ENCODE measurements at regions not wholly inside any gene's neighbourhood (a gene's known extent, or its start where the extent isn't known, plus 50 kb on each side); places are given as distances from the start of the nearest gene placed in this dataset.

GRCh38 chr15:29631076-29632070 lies 190.9 kb downstream of the TJP1 start:
- Histone ChIP-seq H3K27me3 (ENCODE audit: insufficient read depth, low read length) (no peaks in the 10 kb centered on the region), H3K9me3 (ENCODE audit: insufficient read depth, low read depth, low read length) (no peaks in the 10 kb centered on the region), H3K36me3 (ENCODE audit: insufficient read depth, low read depth, low read length) (no peaks in the 10 kb centered on the region), H3K27ac (ENCODE audit: low read length) (no peak overlapping the region), H3K9ac (ENCODE audit: low read depth, low read length) (no peak overlapping the region), H3K4me1 (ENCODE audit: insufficient read depth, low read length) (peaks cover 6% of the 10 kb centered on the region; the same call in 1 of the 2 replicates), H3K4me3 (ENCODE audit: low read length) (no peak overlapping the region)

- H3K4me3 ChIP-seq (ENCODE audit: low read length): no peak overlapping the region
- no peaks in the 10 kb centered on the region for H3K36me3 ChIP-seq (ENCODE audit: insufficient read depth, low read depth, low read length)
- no peak overlapping the region for H3K27ac ChIP-seq (ENCODE audit: low read length)
- no peaks in the 10 kb centered on the region for H3K9me3 ChIP-seq (ENCODE audit: insufficient read depth, low read depth, low read length)
- H3K4me1 ChIP-seq (ENCODE audit: insufficient read depth, low read length): no peaks in the 10 kb centered on the region
- no peak overlapping the region for H3K9ac ChIP-seq (ENCODE audit: low read depth, low read length)
- H3K27me3 ChIP-seq (ENCODE audit: insufficient read depth, low read length): no peaks in the 10 kb centered on the region
Measured at GRCh38 chr15:29624271-29624670, 198.0 kb downstream of the TJP1 start.

- Histone ChIP-seq H3K4me3 (ENCODE audit: low read length) (no peak overlapping the region), H3K4me1 (ENCODE audit: insufficient read depth, low read length) (no peaks in the 10 kb centered on the region), H3K9ac (ENCODE audit: low read depth, low read length) (no peak overlapping the region)
Measured at GRCh38 chr15:29623116-29623639, 199.1 kb downstream of the TJP1 start.

GRCh38 chr15:29622637-29623036 lies 199.6 kb downstream of the TJP1 start:
- Histone ChIP-seq H3K4me3 (ENCODE audit: low read length) (no peak overlapping the region), H3K9ac (ENCODE audit: low read depth, low read length) (no peak overlapping the region), H3K27me3 (ENCODE audit: insufficient read depth, low read length) (no peaks in the 10 kb centered on the region), H3K27ac (ENCODE audit: low read length) (no peak overlapping the region), H3K36me3 (ENCODE audit: insufficient read depth, low read depth, low read length) (no peaks in the 10 kb centered on the region), H3K9me3 (ENCODE audit: insufficient read depth, low read depth, low read length) (no peaks in the 10 kb centered on the region), H3K4me1 (ENCODE audit: insufficient read depth, low read length) (no peaks in the 10 kb centered on the region)

More at GRCh38 chr15:29623116-29623639, 199.1 kb downstream of the TJP1 start:
- Histone ChIP-seq H3K36me3 (ENCODE audit: insufficient read depth, low read depth, low read length) (no peaks in the 10 kb centered on the region), H3K27me3 (ENCODE audit: insufficient read depth, low read length) (no peaks in the 10 kb centered on the region), H3K27ac (ENCODE audit: low read length) (no peak overlapping the region), H3K9me3 (ENCODE audit: insufficient read depth, low read depth, low read length) (no peaks in the 10 kb centered on the region)

GRCh38 chr15:29621616-29622015 lies 200.7 kb downstream of the TJP1 start:
- Histone ChIP-seq H3K9me3 (ENCODE audit: insufficient read depth, low read depth, low read length) (no peaks in the 10 kb centered on the region), H3K4me1 (ENCODE audit: insufficient read depth, low read length) (no peaks in the 10 kb centered on the region), H3K27ac (ENCODE audit: low read length) (no peak overlapping the region), H3K4me3 (ENCODE audit: low read length) (no peak overlapping the region), H3K27me3 (ENCODE audit: insufficient read depth, low read length) (no peaks in the 10 kb centered on the region), H3K36me3 (ENCODE audit: insufficient read depth, low read depth, low read length) (no peaks in the 10 kb centered on the region), H3K9ac (ENCODE audit: low read depth, low read length) (no peak overlapping the region)

- no peaks in the 10 kb centered on the region for H3K4me1 ChIP-seq (ENCODE audit: insufficient read depth, low read length)
- no peak overlapping the region for H3K9ac ChIP-seq (ENCODE audit: low read depth, low read length)
- H3K4me3 ChIP-seq (ENCODE audit: low read length): no peak overlapping the region
- H3K27me3 ChIP-seq (ENCODE audit: insufficient read depth, low read length): no peaks in the 10 kb centered on the region
- no peaks in the 10 kb centered on the region for H3K36me3 ChIP-seq (ENCODE audit: insufficient read depth, low read depth, low read length)
- H3K27ac ChIP-seq (ENCODE audit: low read length): no peak overlapping the region
- H3K9me3 ChIP-seq (ENCODE audit: insufficient read depth, low read depth, low read length): no peaks in the 10 kb centered on the region
Measured at GRCh38 chr15:29618586-29618985, 203.7 kb downstream of the TJP1 start.

GRCh38 chr15:29616512-29616911 lies 205.8 kb downstream of the TJP1 start:
- no peak overlapping the region for H3K4me3 ChIP-seq (ENCODE audit: low read length)
- no peaks in the 10 kb centered on the region; the same call in 1 of the 2 replicates for H3K27me3 ChIP-seq (ENCODE audit: insufficient read depth, low read length)
- H3K9me3 ChIP-seq (ENCODE audit: insufficient read depth, low read depth, low read length): no peaks in the 10 kb centered on the region
- H3K27ac ChIP-seq (ENCODE audit: low read length): no peak overlapping the region
- H3K36me3 ChIP-seq (ENCODE audit: insufficient read depth, low read depth, low read length): no peaks in the 10 kb centered on the region
- H3K4me1 ChIP-seq (ENCODE audit: insufficient read depth, low read length): peaks cover 17% of the 10 kb centered on the region
- no peak overlapping the region for H3K9ac ChIP-seq (ENCODE audit: low read depth, low read length)

GRCh38 chr15:29615791-29616190 lies 206.5 kb downstream of the TJP1 start:
- Histone ChIP-seq H3K4me1 (ENCODE audit: insufficient read depth, low read length) (peaks cover 23% of the 10 kb centered on the region), H3K27me3 (ENCODE audit: insufficient read depth, low read length) (no peaks in the 10 kb centered on the region; the same call in 1 of the 2 replicates), H3K36me3 (ENCODE audit: insufficient read depth, low read depth, low read length) (no peaks in the 10 kb centered on the region), H3K27ac (ENCODE audit: low read length) (no peak overlapping the region), H3K4me3 (ENCODE audit: low read length) (no peak overlapping the region), H3K9me3 (ENCODE audit: insufficient read depth, low read depth, low read length) (no peaks in the 10 kb centered on the region), H3K9ac (ENCODE audit: low read depth, low read length) (no peak overlapping the region)

- Histone ChIP-seq H3K36me3 (ENCODE audit: insufficient read depth, low read depth, low read length) (no peaks in the 10 kb centered on the region), H3K4me3 (ENCODE audit: low read length) (no peak overlapping the region), H3K9me3 (ENCODE audit: insufficient read depth, low read depth, low read length) (no peaks in the 10 kb centered on the region), H3K9ac (ENCODE audit: low read depth, low read length) (no peak overlapping the region), H3K27ac (ENCODE audit: low read length) (no peak overlapping the region), H3K4me1 (ENCODE audit: insufficient read depth, low read length) (peaks cover 32% of the 10 kb centered on the region), H3K27me3 (ENCODE audit: insufficient read depth, low read length) (no peaks in the 10 kb centered on the region; the same call in 1 of the 2 replicates)
Measured at GRCh38 chr15:29613951-29614382, 208.3 kb downstream of the TJP1 start.

GRCh38 chr15:29612701-29613100 lies 209.6 kb downstream of the TJP1 start:
- Histone ChIP-seq H3K9ac (ENCODE audit: low read depth, low read length) (no peak overlapping the region), H3K27ac (ENCODE audit: low read length) (no peak overlapping the region), H3K4me1 (ENCODE audit: insufficient read depth, low read length) (peaks cover 32% of the 10 kb centered on the region), H3K36me3 (ENCODE audit: insufficient read depth, low read depth, low read length) (no peaks in the 10 kb centered on the region), H3K27me3 (ENCODE audit: insufficient read depth, low read length) (no peaks in the 10 kb centered on the region; the same call in 1 of the 2 replicates), H3K4me3 (ENCODE audit: low read length) (no peak overlapping the region), H3K9me3 (ENCODE audit: insufficient read depth, low read depth, low read length) (no peaks in the 10 kb centered on the region)

GRCh38 chr15:29612096-29612495 lies 210.2 kb downstream of the TJP1 start:
- Histone ChIP-seq H3K9me3 (ENCODE audit: insufficient read depth, low read depth, low read length) (no peaks in the 10 kb centered on the region), H3K36me3 (ENCODE audit: insufficient read depth, low read depth, low read length) (no peaks in the 10 kb centered on the region), H3K4me3 (ENCODE audit: low read length) (no peak overlapping the region), H3K27ac (ENCODE audit: low read length) (no peak overlapping the region), H3K4me1 (ENCODE audit: insufficient read depth, low read length) (peaks cover 32% of the 10 kb centered on the region), H3K9ac (ENCODE audit: low read depth, low read length) (no peak overlapping the region), H3K27me3 (ENCODE audit: insufficient read depth, low read length) (no peaks in the 10 kb centered on the region; the same call in 1 of the 2 replicates)

- Histone ChIP-seq H3K36me3 (ENCODE audit: insufficient read depth, low read depth, low read length) (no peaks in the 10 kb centered on the region), H3K9ac (ENCODE audit: low read depth, low read length) (peak overlapping the region; percentile 9; the same call in 1 of the 2 replicates), H3K4me1 (ENCODE audit: insufficient read depth, low read length) (peaks cover 32% of the 10 kb centered on the region), H3K27ac (ENCODE audit: low read length) (no peak overlapping the region), H3K4me3 (ENCODE audit: low read length) (peak overlapping the region; percentile 27; the same call in 1 of the 2 replicates), H3K27me3 (ENCODE audit: insufficient read depth, low read length) (no peaks in the 10 kb centered on the region; the same call in 1 of the 2 replicates), H3K9me3 (ENCODE audit: insufficient read depth, low read depth, low read length) (no peaks in the 10 kb centered on the region)
Measured at GRCh38 chr15:29611057-29611456, 211.2 kb downstream of the TJP1 start.

All from iPS-20b (cell line).